AG04450 (cell line): ENCODE measurements at regions not wholly inside any gene's neighbourhood (a gene's known extent, or its start where the extent isn't known, plus 50 kb on each side); places are given as distances from the start of the nearest gene placed in this dataset.

Experiments used
- CTCF ChIA-PET: fragments of 300-600, 350-600 bp; formaldehyde crosslinking; extraction: SDS; loops from one replicate; lab custom pipeline; 2022; ENCODE audit warnings: antibody characterized with exemption, inconsistent platforms; lab: Charles Lee
- POLR2A ChIA-PET: fragments of 350-600 bp; formaldehyde crosslinking; extraction: SDS; loops from one replicate; lab custom pipeline; 2021; ENCODE audit warnings: antibody characterized with exemption, inconsistent platforms; lab: Yijun Ruan, JAX
- DNase-seq: peaks from one replicate; pipeline ENCODE4 v3.0.0-alpha.2; 2011; ENCODE audit warnings: low read depth, low spot score
- H3K27ac ChIP-seq: one replicate; pipeline ENCODE4 v1.5.1; 2012; ENCODE audit warnings: low read depth, low read length, control low read depth
- H3K27me3 ChIP-seq: one replicate; pipeline ENCODE4 v1.6.0; 2012; ENCODE audit warnings: low read length; ENCODE audit not compliant: control insufficient read depth, insufficient read depth
- H3K4me3 ChIP-seq: 2 replicates; pipeline ENCODE4 v1.5.1; 2011; ENCODE audit warnings: mild to moderate bottlenecking, low read depth, low read length, control low read depth
- H3K9me3 ChIP-seq: 2 replicates; pipeline ENCODE4 v1.5.1; 2012; ENCODE audit warnings: low read length; ENCODE audit not compliant: control insufficient read depth, insufficient read depth
- CTCF ChIP-seq: IDR thresholded peaks from 2 replicates; pipeline ENCODE4 v1.5.1; 2011; ENCODE audit warnings: low read depth, low read length, control low read depth, inconsistent platforms

- peak; percentile 72 for TF ChIP-seq CTCF
- Histone ChIP-seq H3K27me3 (no peaks in the 10 kb centered on the region), H3K27ac (peak overlapping the region; percentile 43), H3K4me3 (no peak overlapping the region), H3K9me3 (no peaks in the 10 kb centered on the region; the same call in 1 of the 2 replicates)
- ChIA-PET POLR2A (no interaction called here), CTCF (interaction anchor here (0.6 to 3.0 kb wide), 14 partner anchors 9 to 111 kb away, joined by 3 to 18 read pairs (median 4); no protein-coding TSS in a partner anchor)
- DNase-seq = no peak
Observed at GRCh38 chr7:131007439-131008330, 273.7 kb upstream of the KLF14 start.

GRCh38 chr7:131008840-131009711 is 275.1 kb upstream of the KLF14 start:
- no peak for TF ChIP-seq CTCF
- ChIA-PET POLR2A (no interaction called here), CTCF (interaction anchor here (3.0 kb wide), 1 partner anchor 112 kb away, joined by 17 read pairs; no protein-coding TSS in a partner anchor)
- H3K9me3 ChIP-seq = no peaks in the 10 kb centered on the region; the same call in 1 of the 2 replicates
- DNase-seq = no peak
- peak overlapping the region; percentile 21; the same call in 1 of the 2 replicates for H3K4me3 ChIP-seq
- no peaks in the 10 kb centered on the region for H3K27me3 ChIP-seq
- peak overlapping the region; percentile 43 for H3K27ac ChIP-seq

GRCh38 chr7:131010029-131010716 is 276.2 kb upstream of the KLF14 start:
- Histone ChIP-seq H3K9me3 (no peaks in the 10 kb centered on the region; the same call in 1 of the 2 replicates), H3K4me3 (no peak overlapping the region), H3K27me3 (no peaks in the 10 kb centered on the region), H3K27ac (no peak overlapping the region)
- no peak for TF ChIP-seq CTCF
- no peak for DNase-seq
- ChIA-PET CTCF (no interaction called here), POLR2A (no interaction called here)

- POLR2A ChIA-PET = interaction anchor here (1.1 kb wide), 1 partner anchor 107 kb away, joined by 11 read pairs; no protein-coding TSS in a partner anchor
- Histone ChIP-seq H3K27me3 (no peaks in the 10 kb centered on the region), H3K9me3 (no peaks in the 10 kb centered on the region; the same call in none of the 2 replicates), H3K4me3 (no peak overlapping the region), H3K27ac (peak overlapping the region; percentile 59)
- DNase-seq = no peak
- CTCF ChIA-PET = interaction anchor here (1.0 kb wide), 1 partner anchor 136 kb away, joined by 3 read pairs; no protein-coding TSS in a partner anchor
- TF ChIP-seq CTCF = no peak
Observed at GRCh38 chr7:131010717-131011431, 276.9 kb upstream of the KLF14 start.
